Lower lobe of right lung (tissue), 2 donors: ENCODE measurements at regions not wholly inside any gene's neighbourhood (a gene's known extent, or its start where the extent isn't known, plus 50 kb on each side); places are given as distances from the start of the nearest gene placed in this dataset.

Source experiments
- ATAC-seq, 2 donors: fragments of 200-7000 bp; cut with Tn5 transposase; one replicate each; pipeline ENCODE4 v1.9.1; 2020 to 2022; ENCODE audit warnings: mild to moderate bottlenecking in 2 of 2, moderate library complexity in 2 of 2
- DNase-seq: peaks from one replicate; pipeline ENCODE4 v3.0.0-alpha.2; 2020
- H3K27ac ChIP-seq: fragments of 200-600 bp; one replicate; pipeline ENCODE4 v1.8.0; 2022
- H3K27me3 ChIP-seq: fragments of 200-600 bp; one replicate; pipeline ENCODE4 v1.8.0; 2022; ENCODE audit warnings: low read depth
- H3K36me3 ChIP-seq: fragments of 200-600 bp; one replicate; pipeline ENCODE4 v1.8.0; 2022; ENCODE audit warnings: mild to moderate bottlenecking
- H3K4me1 ChIP-seq: fragments of 200-600 bp; one replicate; pipeline ENCODE4 v1.8.0; 2022
- H3K4me3 ChIP-seq: fragments of 200-600 bp; one replicate; pipeline ENCODE4 v1.8.0; 2022; ENCODE audit warnings: mild to moderate bottlenecking
- H3K9me3 ChIP-seq: fragments of 200-600 bp; one replicate; pipeline ENCODE4 v1.8.0; 2022
- intact Hi-C: fragments of 100-400 bp; cut with DNase I; formaldehyde crosslinking; loops from one replicate; pipeline ENCODE4 v1.11.0; 2022
- TF ChIP-seq, protein P1 (sequence below): fragments of 200-600 bp; IDR thresholded peaks from one replicate; pipeline ENCODE4 v1.8.0; 2022; ENCODE audit warnings: antibody characterized with exemption, mild to moderate bottlenecking
- donor health status: DM: no; HTN: yes; CAD: no; lungs with severe emphysema.

- peaks cover 8% of the 10 kb centered on the region for H3K4me1 ChIP-seq
- DNase-seq (no peak), ATAC-seq (peak; percentile 32 to 59)
- peak overlapping the region; percentile 46 for H3K27ac ChIP-seq
- TF ChIP-seq, protein P1, sequence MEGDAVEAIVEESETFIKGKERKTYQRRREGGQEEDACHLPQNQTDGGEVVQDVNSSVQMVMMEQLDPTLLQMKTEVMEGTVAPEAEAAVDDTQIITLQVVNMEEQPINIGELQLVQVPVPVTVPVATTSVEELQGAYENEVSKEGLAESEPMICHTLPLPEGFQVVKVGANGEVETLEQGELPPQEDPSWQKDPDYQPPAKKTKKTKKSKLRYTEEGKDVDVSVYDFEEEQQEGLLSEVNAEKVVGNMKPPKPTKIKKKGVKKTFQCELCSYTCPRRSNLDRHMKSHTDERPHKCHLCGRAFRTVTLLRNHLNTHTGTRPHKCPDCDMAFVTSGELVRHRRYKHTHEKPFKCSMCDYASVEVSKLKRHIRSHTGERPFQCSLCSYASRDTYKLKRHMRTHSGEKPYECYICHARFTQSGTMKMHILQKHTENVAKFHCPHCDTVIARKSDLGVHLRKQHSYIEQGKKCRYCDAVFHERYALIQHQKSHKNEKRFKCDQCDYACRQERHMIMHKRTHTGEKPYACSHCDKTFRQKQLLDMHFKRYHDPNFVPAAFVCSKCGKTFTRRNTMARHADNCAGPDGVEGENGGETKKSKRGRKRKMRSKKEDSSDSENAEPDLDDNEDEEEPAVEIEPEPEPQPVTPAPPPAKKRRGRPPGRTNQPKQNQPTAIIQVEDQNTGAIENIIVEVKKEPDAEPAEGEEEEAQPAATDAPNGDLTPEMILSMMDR, result no peak
- no peaks in the 10 kb centered on the region for H3K27me3 ChIP-seq
- H3K4me3 ChIP-seq, result peak overlapping the region; percentile 40
- H3K36me3 ChIP-seq, result no peaks in the 10 kb centered on the region
- intact Hi-C loops, result no loop called here
- H3K9me3 ChIP-seq, result no peaks in the 10 kb centered on the region
Measured at GRCh38 chr11:72519220-72519881, 85.0 kb upstream of the CLPB start.

- Histone ChIP-seq H3K9me3 (peaks cover 14% of the 10 kb centered on the region), H3K4me3 (no peak overlapping the region), H3K36me3 (no peaks in the 10 kb centered on the region), H3K27me3 (no peaks in the 10 kb centered on the region), H3K4me1 (no peaks in the 10 kb centered on the region), H3K27ac (no peak overlapping the region)
- DNase-seq (no peak), ATAC-seq (no peak)
- TF ChIP-seq, protein P1, result no peak
- intact Hi-C loops, result no loop called here
Measured at GRCh38 chr11:72514331-72514730, 80.0 kb upstream of the CLPB start.

DNA sequence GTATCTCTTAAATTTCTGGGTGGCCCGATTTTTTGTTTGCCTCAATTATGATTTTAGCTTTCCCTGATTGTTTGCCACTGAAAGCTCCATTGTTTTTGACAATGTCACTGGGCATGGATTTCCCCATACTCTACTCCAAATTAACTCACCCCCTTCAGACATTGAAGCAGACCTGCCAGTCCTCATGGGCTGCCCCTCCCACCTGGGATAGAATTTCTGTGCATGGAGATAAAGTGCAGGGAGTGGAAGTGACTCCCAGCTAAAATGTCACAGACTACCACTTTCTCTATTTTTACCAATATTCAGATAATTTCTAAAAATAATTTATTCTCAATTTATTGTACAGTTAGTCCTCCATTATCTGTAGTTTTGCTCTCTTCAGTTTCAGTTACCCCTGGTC is 79.1 kb upstream of the CLPB start:
- intact Hi-C loops, result no loop called here
- Histone ChIP-seq H3K4me1 (no peaks in the 10 kb centered on the region), H3K36me3 (no peaks in the 10 kb centered on the region), H3K4me3 (no peak overlapping the region), H3K27me3 (no peaks in the 10 kb centered on the region), H3K9me3 (peaks cover 14% of the 10 kb centered on the region), H3K27ac (no peak overlapping the region)
- ATAC-seq (no peak), DNase-seq (no peak)
- TF ChIP-seq, protein P1, result no peak

DNA sequence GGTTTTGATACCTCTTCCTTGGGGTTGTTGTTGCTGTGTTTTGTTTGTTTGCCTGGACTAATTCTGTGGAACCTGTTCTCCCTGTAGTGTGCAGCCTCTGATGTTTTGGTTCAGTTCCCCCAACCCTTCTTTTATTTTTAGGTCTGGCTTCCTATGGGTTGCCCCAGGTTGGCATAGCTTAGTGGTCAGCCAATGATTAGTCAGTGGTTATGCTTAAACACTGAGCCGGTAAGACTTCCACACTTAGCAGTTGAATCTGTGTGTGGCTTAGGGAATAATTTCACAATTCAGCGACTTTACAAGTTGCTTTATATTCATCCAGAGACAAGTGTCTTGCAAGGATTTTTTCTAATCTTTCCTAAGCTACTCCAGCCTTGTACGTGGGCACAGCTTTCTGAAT is 78.6 kb upstream of the CLPB start:
- ATAC-seq (no peak), DNase-seq (no peak)
- Histone ChIP-seq H3K27me3 (no peaks in the 10 kb centered on the region), H3K4me3 (no peak overlapping the region), H3K9me3 (peaks cover 14% of the 10 kb centered on the region), H3K4me1 (no peaks in the 10 kb centered on the region), H3K36me3 (no peaks in the 10 kb centered on the region), H3K27ac (no peak overlapping the region)
- intact Hi-C loops, result no loop called here
- TF ChIP-seq, protein P1, result no peak

DNA sequence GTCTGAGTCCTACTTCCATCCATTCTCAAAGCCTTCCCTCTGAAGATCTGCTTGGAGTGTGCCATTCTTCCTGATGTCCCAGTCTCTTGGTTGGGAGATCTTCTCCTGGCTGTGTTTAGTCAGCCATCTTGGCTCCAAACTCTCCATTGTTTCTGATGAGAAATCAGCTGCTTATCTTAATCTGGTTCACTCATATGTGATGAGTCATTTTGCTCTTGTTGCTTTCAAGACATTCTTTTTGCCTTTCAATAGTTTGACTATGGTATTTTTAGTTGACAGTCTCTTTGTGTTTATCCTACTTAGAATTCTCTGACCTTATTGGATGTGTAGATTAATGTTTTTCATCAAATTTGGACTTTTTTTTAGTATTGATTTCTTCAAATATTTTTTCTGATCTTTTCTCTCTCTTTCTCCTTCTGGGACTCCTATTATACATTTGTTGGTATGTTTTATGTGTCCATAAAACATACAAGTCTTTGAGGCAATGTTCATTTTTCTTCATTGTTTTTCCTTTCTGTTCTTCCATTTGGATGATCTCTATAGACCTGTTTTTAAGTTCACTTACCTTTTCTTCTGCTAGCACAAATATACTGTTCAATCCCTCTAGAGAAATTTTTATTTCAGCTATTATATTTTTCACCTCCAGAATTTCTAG is 77.2 kb upstream of the CLPB start:
- ATAC-seq, result no peak
- H3K9me3 ChIP-seq, result peaks cover 14% of the 10 kb centered on the region
- TF ChIP-seq, protein P1, result no peak

More for the DNA sequence above, 77.2 kb upstream of the CLPB start:
- no peak for DNase-seq
- H3K4me1 ChIP-seq, result no peaks in the 10 kb centered on the region
- H3K36me3 ChIP-seq, result no peaks in the 10 kb centered on the region
- intact Hi-C loops, result no loop called here
- H3K27me3 ChIP-seq, result no peaks in the 10 kb centered on the region
- no peak overlapping the region for H3K27ac ChIP-seq
- no peak overlapping the region for H3K4me3 ChIP-seq
